WERI-Rb-1 (cell line): ENCODE measurements at regions not wholly inside any gene's neighbourhood (a gene's known extent, or its start where the extent isn't known, plus 50 kb on each side); places are given as distances from the start of the nearest gene placed in this dataset.

ENCODE experiments used
- DNase-seq: peaks from one replicate; pipeline ENCODE4 v3.0.0-alpha.2; 2020
- H3K27ac ChIP-seq: fragments of 250-450 bp; sonication (Bioruptor Pico); 2 replicates; pipeline ENCODE4 v1.5.1; 2020; ENCODE audit warnings: mild to moderate bottlenecking, moderate library complexity
- H3K27me3 ChIP-seq: fragments of 250-450 bp; sonication (Bioruptor Pico); 2 replicates; pipeline ENCODE4 v1.5.1; 2021; ENCODE audit warnings: mild to moderate bottlenecking, low read depth, moderate library complexity; ENCODE audit not compliant: insufficient read depth, severe bottlenecking
- H3K36me3 ChIP-seq: fragments of 250-450 bp; sonication (Bioruptor Pico); 2 replicates; pipeline ENCODE4 v1.5.1; 2020; ENCODE audit warnings: mild to moderate bottlenecking, moderate library complexity
- H3K4me3 ChIP-seq: 2 replicates; pipeline ENCODE4 v1.5.1; 2011; ENCODE audit warnings: low read depth, mild to moderate bottlenecking, control low read depth, low read length
- H3K9me3 ChIP-seq: fragments of 250-450 bp; sonication (Bioruptor Pico); 2 replicates; pipeline ENCODE4 v1.5.1; 2021; ENCODE audit warnings: mild to moderate bottlenecking, moderate library complexity; ENCODE audit not compliant: severe bottlenecking
- CTCF ChIP-seq: IDR thresholded peaks from 2 replicates; pipeline ENCODE4 v1.5.1; 2011; ENCODE audit warnings: low read depth, mild to moderate bottlenecking, control low read depth, inconsistent platforms, low read length

GRCh38 chr7:110119883-110120581 is 970.9 kb upstream of the LRRN3 start:
- Histone ChIP-seq H3K9me3 (no peaks in the 10 kb centered on the region), H3K36me3 (no peaks in the 10 kb centered on the region), H3K27ac (no peak overlapping the region), H3K4me3 (no peak overlapping the region), H3K27me3 (no peaks in the 10 kb centered on the region)
- DNase-seq = no peak
- no peak for TF ChIP-seq CTCF

GRCh38 chr7:110129159-110129558 is 961.8 kb upstream of the LRRN3 start:
- TF ChIP-seq CTCF = no peak
- Histone ChIP-seq H3K36me3 (no peaks in the 10 kb centered on the region), H3K9me3 (no peaks in the 10 kb centered on the region), H3K4me3 (no peak overlapping the region), H3K27me3 (no peaks in the 10 kb centered on the region), H3K27ac (no peak overlapping the region)
- DNase-seq = no peak

- TF ChIP-seq CTCF = no peak
- H3K27me3 ChIP-seq = no peaks in the 10 kb centered on the region
- no peak for DNase-seq
- no peak overlapping the region for H3K4me3 ChIP-seq
- no peaks in the 10 kb centered on the region for H3K36me3 ChIP-seq
- no peaks in the 10 kb centered on the region for H3K9me3 ChIP-seq
- no peak overlapping the region for H3K27ac ChIP-seq
These were observed 960.3 kb upstream of the LRRN3 start for GRCh38 chr7:110130669-110131068.

GRCh38 chr7:110131344-110131743 is 959.6 kb upstream of the LRRN3 start:
- no peaks in the 10 kb centered on the region for H3K36me3 ChIP-seq
- H3K9me3 ChIP-seq = no peaks in the 10 kb centered on the region
- no peak for DNase-seq
- no peak overlapping the region for H3K4me3 ChIP-seq
- H3K27me3 ChIP-seq = no peaks in the 10 kb centered on the region
- TF ChIP-seq CTCF = no peak
- H3K27ac ChIP-seq = no peak overlapping the region

- no peak overlapping the region for H3K4me3 ChIP-seq
- no peaks in the 10 kb centered on the region for H3K36me3 ChIP-seq
- no peaks in the 10 kb centered on the region for H3K9me3 ChIP-seq
- H3K27me3 ChIP-seq = no peaks in the 10 kb centered on the region
- TF ChIP-seq CTCF = no peak
- DNase-seq = no peak
- no peak overlapping the region for H3K27ac ChIP-seq
These were observed 951.9 kb upstream of the LRRN3 start for GRCh38 chr7:110139056-110139455.

- no peak for TF ChIP-seq CTCF
These were observed 947.9 kb upstream of the LRRN3 start for GRCh38 chr7:110142939-110143526.

More at GRCh38 chr7:110142939-110143526, 947.9 kb upstream of the LRRN3 start:
- Histone ChIP-seq H3K27me3 (no peaks in the 10 kb centered on the region), H3K36me3 (no peaks in the 10 kb centered on the region), H3K27ac (no peak overlapping the region), H3K9me3 (no peaks in the 10 kb centered on the region), H3K4me3 (no peak overlapping the region)
- DNase-seq = no peak
